IPS-NIHi11 (cell line): ENCODE measurements at regions not wholly inside any gene's neighbourhood (a gene's known extent, or its start where the extent isn't known, plus 50 kb on each side); places are given as distances from the start of the nearest gene placed in this dataset.
"Not testable (repeated sequence)": the region's sequence is repeated elsewhere in the genome, so short reads cannot be mapped to it uniquely, and the experiment has no call there.

Experiments used
- DNase-seq: peaks from one replicate; pipeline ENCODE4 v3.0.0; 2012; ENCODE audit warnings: mixed read lengths, low spot score

DNA sequence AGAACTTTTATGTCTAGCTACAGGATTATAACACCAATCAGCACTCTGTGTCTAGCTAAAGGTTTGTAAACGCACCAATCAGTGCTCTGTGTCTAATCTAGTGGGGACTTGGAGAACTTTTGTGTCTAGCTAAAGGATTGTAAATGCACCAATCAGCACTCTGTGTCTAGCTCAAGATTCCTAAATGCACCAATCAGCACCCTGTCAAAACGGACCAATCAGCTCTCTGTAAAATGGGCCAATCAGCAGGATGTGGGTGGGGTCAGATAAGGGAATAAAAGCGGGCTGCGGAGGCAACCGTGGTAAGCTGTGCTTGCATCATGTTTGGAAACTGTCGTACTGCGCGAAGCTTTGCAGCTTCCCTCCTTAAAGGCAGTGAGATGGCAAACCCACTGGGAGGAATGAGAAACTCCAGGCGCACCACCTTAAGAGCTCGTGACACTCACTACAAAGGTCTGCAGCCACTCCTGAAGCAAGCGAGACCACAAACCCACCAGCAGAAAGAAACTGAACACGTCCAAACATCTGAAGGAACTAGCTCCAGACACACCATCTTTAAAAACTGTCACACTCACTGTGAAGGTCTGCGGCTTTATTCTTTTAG lies 112.1 kb upstream of the DUSP22 start:
- not testable (repeated sequence) for DNase-seq

DNA sequence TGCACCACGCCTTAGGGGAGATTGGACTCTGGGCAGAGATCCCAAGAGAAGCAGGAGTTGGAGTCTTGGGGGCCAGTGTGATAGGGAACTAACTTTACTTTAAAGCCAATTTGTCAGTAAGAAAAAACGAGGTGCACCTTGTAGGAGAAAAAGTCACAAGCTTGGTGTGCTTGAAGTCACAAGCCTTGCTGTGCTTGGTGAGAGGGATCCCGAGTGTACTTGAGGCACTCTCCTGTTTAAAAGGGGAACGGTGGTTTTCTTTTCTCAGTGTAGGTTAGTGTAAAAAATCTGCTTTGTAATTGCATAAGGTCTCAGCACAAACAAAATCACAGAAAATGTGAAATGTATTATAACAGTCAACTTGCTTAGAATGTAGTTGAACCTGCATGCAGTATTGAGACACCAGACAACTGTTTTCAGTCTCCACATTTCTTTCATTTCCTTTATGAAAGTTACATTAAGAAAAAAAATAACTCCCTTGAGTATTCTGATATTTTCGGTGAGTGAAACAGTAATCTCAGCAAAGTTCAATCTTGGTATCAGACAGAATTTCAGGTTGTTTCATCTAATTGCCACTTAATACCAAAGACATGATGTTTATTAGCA lies 111.1 kb upstream of the DUSP22 start:
- no peak for DNase-seq

DNA sequence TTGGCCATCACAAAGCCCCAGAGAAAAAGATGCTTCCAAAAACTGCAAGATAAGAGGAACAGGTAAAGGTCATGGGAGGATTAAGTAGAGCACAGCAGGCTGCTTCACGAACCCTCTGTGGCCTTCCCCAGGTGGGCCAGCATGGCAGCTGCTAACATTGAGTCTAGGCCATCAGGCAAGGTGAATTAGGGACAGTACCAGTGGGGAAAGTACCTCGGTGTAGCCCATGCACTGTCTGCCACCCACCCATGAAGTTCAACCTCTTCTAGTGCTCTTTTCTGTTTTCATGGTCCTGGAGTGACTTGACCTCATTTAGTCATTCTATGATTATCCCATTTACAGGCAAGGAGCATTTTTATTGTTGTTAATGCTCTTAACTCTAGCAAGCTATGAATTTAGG lies 108.6 kb upstream of the DUSP22 start:
- no peak for DNase-seq

DNA sequence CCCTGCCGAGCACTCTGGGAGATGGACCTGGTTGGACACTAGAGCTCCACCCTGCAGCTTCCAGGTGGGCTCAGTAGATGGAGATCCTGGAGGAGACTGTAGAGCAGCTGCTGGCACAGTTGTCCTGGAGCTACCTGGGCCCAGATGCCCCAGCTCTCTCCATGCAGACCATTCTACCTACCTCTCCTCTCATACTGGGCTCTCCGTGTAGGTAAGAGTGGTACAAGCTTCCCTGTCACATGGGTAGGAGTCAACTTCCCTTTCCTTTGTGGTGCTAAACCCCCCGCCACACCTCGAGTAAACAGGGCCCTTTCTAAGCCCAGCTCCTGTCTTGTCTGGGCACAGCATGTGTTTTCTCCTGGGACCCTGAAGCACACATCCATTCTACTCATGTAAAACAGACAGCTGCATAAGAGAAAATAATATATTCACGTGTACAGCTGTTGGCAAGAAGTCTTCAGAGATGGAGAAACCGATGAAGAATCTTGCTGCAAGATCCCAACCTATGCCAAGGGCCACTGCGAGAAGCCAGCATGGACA lies 108.1 kb upstream of the DUSP22 start:
- DNase-seq: no peak

DNA sequence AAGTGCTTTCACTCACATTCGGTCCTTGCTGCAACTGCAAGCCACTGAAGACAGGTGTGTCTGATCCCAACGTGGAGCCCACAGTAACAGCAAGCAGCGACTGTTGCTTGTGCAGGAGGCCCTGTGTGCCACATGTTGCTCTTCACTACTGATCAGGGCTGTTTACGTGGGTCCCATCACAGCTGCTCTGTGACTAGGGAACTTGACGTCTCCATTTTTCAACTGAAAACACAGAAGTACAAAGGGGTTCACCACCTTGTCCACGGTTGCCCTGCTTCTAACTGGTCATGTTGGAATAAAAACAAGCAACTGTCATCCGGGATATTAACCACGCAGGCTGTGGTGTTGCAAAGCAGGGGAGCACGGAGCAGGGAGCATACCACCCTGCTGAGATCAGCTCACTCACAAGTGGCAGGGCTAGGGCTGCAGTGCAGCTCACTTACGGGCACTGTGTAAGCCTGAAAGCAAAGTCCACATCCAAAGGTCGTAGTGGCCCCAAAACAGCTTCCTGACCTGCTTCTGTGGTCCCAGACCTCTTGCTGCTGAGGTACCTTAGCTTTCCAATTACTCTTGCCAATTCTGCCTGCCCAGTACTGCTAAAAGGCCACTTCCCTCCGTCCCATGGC lies 105.8 kb upstream of the DUSP22 start:
- no peak for DNase-seq

DNA sequence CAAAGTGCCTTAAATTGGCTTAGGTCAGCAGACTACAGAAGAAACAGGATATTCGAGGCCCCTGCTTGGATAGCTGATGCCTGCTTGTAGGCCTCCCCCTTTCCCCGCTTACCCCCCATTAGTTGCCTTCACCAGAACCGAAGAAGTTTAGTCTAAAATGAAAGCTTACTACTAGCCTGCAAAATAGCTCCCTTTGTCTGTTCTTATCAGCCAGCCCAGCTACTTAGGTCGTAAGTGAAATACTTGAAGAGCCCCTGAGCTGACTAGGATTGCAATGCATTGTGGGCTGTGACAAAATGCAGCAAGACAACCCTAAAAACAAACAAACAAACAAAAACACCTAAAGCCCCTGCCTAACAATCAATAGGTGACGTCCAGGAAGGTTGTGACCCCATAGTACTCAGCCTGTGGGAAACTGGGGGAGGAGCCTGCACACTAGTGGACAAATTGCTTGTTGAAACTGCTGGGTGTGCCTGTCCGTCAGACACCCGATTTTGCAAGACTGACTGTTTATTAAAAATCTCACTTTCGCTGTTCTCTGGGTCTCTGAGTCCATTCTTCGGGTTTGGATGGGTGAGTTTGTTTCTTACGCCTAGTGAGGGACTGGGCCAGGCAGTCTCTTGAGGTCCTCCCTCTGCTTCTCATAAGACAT lies 105.0 kb upstream of the DUSP22 start:
- no peak for DNase-seq

DNA sequence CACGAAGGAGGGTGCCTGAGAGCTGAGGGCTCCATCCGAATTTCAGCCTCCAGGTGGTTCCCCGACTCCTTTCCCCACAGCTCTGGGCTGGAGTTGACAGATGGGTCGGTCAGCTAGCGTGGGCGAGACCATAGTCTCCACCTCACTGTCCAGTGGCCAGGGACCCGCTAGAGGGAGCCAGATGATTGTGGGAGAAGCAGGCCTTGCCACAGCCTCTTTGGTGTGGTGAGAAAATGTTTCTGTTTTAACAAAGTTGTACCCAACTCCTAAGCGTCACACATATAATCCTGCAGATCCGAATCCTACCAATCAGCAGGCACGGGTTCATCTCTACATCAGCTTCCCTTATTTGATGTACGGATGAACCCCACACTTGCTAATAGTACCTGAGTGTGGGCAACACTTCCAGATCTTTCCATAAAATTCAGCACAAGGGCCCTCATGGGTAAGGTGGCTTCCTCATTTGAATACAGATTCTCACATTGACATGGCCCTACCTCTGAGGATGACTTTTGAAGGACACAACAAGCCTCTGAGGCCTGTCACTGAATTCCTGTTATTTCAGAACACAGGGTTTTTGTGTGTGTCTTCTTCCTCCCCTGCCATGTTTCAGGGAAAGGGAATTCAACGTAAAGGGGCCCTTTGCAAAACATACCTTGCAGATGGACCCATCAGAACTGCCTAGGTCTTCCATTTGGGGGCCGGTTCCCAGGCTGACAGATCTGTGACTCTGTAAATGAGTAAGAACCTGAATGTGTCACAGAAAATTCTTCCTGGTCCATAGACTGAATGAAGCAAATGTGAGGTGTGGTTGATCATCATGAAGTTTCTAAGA lies 103.2 kb upstream of the DUSP22 start:
- peak; percentile 89 for DNase-seq

DNA sequence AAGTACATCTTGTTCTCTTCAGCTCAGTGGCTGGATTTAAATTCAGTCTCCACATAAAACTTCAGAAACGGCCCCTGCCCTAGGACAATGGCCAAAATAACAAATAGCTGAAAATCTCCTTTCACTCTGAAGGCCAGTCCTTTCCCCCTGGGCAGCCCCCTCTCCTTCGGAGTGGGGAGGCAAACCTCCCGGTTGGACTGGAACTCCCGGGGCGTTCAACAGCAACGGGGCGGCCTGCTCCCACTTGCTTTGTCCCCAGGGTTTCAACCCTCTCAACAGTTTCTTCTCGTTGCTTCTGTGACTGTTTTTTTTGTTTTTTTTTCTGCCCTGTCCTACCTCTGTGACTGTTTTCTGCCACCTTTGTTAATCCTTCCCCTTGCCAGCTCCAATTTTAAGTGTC lies 102.6 kb upstream of the DUSP22 start:
- DNase-seq: no peak

DNA sequence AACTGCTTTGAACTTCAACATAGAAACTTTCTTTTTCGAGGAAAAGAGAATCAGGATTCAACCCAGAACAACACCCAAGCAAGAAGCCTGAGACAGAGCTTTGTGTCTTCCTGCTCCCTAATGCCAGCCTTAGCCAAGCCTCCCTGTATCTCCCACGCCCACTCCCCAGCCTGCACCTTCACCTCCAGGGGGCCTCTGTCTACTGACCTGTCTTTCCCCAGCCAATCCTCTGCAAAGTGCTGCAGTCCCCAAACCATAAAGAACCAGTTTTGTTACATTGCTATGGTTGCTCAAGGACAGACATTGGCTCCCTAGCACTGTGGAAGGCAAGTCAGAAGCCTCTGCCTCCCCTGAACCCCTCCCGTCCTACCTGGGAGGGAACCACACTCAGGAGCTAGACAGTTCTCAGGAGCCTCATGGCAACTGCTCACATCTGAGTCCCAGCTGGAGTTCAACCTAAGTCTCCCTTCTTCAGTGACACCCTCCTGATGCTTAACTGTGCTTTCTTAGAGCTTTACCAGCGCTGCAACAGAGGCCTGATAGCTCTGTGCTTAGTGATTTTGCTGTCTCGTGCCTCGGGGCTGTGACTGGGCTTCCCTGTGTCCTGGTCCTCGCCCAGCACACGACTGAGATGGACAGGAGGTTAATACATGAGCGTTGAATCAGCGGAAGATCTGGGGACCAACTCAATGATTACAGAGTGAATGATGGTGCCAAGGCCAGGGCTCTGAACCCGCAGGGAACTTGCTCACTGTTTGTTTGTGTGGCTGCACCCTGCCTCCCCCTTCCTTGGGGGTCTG lies 101.5 kb upstream of the DUSP22 start:
- peak; percentile 31 for DNase-seq

DNA sequence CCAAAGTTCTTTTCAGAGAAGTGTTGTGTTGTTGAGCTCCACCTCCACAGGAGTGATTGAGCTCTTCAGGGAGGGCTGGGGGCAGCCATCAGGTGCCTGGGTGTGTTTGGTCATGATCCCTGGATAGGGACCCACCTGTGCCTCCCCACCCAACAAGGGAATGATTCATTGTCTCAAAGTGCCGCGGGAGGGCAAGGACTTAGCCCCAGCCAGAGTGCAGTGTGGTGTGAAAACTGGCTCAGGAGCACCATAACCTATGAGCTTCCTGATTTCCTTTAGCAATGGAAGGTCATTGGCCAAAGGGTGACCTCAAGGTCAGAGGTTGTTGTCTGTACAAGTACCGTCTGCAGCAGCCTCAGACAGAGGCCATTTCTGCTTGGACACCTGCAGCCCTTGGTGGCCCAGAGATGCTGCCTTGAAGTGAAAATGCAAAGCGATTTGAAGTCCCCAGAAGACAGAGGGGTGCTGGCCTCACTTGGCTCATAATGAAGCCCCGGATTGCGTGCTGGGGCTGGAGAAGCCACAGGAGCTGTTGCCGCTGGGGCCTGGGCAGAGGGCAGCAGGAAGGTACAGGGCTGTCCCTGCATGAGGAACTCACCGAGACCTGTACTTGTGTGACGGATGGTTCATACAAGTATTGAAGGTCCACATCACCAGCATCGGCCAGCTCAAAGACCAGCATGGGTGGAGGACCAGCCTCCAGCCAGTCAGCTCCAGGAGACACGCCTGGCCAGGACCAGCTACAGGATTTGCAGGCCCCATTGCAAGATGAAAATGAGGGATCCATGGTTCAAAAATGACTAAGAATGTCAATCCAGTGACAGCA lies 100.6 kb upstream of the DUSP22 start:
- no peak for DNase-seq

DNA sequence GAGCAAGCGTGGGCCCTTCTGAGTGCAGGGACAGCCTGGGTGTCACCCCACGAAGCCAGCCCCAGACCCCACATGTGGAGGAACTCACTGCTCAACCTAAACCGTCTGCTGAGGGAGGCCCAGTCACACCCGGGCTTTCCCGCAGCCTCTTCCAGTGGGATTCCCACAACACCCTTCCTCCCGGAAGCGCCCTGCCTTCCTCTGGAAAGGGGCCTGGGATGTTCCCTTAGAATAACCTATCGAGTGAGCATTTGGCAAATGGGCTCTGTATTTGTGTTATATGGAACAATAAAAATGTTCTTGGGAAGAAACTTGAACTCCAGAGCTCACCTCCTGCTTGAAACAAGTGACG lies 100.0 kb upstream of the DUSP22 start:
- DNase-seq: no peak

DNA sequence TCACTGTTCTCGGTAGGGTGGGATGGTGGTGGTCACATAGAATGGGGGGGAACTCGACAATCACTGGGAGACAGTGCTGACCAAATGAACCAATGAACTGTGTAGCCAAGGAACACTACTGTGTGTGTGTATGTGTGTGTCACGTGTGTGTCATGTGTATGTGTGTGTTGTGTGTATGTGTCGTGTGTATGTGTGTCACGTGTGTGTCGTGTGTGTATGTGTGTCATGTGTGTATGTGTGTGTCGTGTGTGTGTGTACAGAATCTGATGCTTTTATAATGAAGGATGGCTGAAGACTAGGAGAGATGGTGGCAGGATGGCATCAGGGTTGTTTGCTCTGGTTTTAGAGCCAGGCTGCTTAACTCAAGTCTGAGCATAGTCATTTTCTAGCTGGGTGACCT lies 99.1 kb upstream of the DUSP22 start:
- DNase-seq: no peak

DNA sequence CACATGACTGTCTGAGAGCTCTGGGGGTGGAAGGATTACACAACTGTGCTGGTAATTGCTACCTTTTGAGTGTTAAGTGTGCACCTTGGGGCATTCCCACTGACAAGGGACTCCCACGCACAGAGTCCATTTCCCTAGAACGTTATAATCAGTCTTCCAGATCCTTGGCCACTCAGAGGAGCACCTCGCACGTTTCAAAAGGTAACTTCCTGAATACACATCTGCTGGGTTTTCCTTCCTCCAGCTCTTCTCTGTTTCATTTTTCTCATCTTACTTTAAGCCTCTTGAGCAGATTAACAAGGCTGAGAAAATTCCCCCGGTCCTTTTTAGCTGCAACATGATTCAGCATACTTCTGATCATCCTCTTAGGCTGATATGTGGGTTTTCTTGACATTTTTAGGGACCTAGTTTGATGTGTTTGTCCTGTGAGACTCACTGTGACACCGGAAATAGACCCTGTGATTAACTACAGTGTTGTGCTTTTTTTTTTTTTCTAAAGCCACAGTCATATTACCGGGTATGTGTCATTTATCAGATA lies 98.4 kb upstream of the DUSP22 start:
- DNase-seq: no peak

DNA sequence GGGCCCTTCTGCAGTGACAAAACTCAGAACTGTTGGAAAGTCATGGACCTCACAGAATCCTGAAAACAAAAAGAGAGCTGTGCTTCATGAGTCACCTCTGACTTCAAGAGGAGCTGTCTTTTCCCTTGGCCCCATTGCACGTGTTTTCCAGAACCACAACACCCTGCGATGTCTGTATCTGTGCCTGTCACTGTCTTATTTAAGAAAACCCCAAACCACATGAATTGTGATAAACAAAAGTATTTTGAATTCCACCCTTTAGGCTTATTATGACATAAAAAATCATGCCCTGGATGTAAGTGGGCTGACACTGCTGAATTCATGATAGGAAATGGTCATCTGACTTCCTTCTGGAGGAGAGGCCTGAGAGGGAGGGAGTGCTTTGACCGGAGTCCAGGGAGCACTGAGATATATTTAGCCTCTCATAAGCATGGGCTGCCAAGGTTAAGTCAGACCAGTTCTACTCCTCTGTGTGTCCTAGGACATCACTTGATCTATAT lies 96.4 kb upstream of the DUSP22 start:
- DNase-seq: no peak

DNA sequence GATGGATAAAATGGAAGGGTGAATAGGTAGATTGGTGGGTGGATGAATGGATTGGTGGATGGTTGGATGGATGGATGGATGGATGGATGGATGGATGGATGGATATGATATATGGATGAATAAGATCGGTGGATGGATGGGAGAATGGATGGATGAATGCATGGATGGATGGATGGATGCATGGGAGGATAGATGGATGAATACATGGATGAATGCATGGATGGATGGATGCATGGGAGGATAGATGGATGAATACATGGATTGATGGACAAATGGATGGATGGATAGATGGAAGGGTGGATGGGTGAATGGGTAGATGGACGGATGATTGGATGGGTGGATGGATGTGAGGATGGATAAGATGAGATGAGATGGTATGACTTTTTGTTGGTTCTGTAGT lies 95.7 kb upstream of the DUSP22 start:
- DNase-seq: no peak

DNA sequence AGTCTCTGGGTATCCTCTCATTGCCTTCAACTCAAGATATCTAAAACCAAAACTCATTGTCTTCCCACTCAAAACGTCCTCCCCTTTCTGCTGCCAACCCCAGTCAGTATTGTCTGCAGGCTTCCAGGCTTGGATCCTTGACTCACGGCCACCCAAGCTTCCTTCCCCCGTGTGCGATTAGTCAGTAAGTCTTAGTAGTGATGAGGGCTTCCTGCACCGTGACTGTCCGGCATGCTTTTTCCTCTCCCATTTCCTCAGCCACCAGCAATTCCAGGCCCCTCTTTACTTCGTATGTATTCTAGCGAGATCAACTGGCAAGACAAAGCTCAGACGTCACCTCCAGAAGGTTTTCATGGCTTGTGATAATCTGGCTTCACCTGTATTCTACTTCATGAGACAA lies 88.6 kb upstream of the DUSP22 start:
- no peak for DNase-seq

DNA sequence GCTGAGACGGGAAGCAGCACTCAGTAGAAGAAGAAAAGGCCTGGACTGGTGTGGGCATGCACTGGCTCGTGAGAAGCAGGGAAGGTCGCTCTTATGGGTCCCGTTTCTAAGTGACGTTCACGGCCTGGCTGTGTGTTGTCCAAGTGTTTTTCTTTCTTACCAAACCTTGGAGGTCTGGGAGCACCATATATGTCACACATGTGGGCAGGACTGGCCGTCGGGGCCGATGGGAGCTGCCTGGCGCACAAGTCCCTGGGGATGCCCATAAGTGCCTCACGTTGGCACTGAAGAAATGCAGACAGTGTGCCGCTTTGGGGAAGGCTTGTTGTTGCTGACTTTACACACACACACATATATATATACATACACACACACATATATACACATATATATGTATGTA lies 86.0 kb upstream of the DUSP22 start:
- DNase-seq: no peak

DNA sequence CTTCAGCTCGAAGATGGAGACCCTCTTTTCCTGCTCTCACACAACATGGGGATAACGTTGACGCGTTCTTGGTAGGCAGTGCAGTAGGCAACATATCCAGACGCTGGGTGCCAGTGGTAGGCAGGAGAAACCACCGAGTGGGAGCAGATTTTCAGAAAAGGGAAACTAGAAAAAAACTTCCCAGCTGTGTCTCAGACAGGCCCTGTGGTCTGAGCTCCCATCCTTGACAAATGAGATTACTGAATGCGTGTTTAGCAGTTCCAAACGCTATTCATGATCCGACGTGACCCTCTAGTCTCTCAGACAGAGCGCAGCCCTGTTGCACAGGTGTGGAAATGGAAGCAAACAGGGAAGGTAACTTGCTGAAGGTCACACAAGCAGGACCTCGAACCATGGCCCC lies 83.9 kb upstream of the DUSP22 start:
- DNase-seq: no peak

DNA sequence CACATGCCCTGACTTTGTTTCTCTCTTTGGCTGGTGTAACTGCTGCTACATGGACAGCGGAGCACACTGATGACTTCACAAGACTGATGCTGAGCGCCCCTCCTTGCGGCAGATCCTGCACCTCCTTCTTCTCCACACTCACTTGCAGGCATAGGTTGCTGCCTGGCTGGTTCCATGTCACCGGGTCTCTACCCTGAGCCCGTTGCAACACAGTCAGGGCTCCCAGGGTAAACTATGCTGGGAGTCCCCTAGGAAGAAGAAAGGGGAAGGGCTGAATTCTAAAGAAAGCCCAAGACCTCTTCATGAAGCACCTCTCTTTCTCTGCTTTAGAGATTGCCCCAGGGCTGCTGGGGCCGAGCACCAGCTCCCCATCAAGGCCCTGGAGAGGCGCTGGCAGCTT lies 83.3 kb upstream of the DUSP22 start:
- DNase-seq: no peak
